ENCODE measurements at regions not wholly inside any gene's neighbourhood (a gene's known extent, or its start where the extent isn't known, plus 50 kb on each side); places are given as distances from the start of the nearest gene placed in this dataset.

DNA sequence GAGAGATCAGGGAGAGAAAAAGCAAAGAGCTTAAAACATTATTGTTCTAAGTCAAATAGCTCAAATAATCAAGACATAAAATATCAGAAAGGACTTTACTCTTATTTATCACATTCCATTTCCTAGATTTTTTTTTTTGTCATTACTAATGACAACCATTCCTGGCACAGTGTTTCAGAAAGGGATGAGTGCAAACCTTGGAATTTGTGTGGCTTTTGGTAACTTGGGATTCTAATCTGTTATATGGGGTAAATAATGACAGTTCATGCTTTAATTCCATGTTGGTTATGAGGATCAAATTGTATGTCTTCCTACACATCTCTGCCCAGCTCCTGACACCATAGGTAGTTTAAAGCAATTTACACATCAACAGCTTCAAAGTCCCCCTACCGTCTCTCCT is 358.4 kb upstream of the ADGRL4 start:
- no peak for TF ChIP-seq CTCF (IDR thresholded peaks at IDR 0.05)
- TF ChIP-seq POLR2A (IDR thresholded peaks at IDR 0.05): no peak
- Histone ChIP-seq H3K4me3 (no peak overlapping the region), H3K9me3 (no peaks in the 10 kb centered on the region), H3K4me1 (no peaks in the 10 kb centered on the region), H3K27me3 (no peaks in the 10 kb centered on the region), H3K36me3 (no peaks in the 10 kb centered on the region), H3K27ac (no peak overlapping the region)
- DNase-seq: no peak

GRCh38 chr1:79363430-79363829 is 356.9 kb upstream of the ADGRL4 start:
- Histone ChIP-seq H3K4me1 (no peaks in the 10 kb centered on the region), H3K36me3 (no peaks in the 10 kb centered on the region), H3K9me3 (no peaks in the 10 kb centered on the region), H3K27me3 (no peaks in the 10 kb centered on the region), H3K27ac (no peak overlapping the region), H3K4me3 (no peak overlapping the region)
- no peak for DNase-seq
- TF ChIP-seq CTCF (IDR thresholded peaks at IDR 0.05) (no peak), POLR2A (IDR thresholded peaks at IDR 0.05) (no peak)

DNA sequence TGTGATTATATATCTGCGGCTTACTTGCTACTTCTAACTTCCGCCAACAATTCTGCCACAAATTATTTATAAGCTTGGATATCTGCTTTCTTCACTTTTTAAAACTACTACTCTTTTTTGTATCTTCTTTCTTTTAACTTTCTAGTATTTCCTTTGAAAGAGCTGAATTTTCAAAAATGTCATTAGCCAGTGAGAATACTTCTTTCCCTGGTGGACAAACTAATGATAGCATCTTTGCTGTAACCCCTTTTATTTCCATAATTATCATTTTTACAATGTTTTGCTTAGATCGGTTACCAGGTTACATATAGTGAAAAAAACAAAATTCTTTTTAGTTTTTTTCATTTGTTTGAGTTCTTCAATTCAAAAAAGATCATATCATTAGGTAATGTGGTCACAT is 355.9 kb upstream of the ADGRL4 start:
- no peak for TF ChIP-seq POLR2A (IDR thresholded peaks at IDR 0.05)
- no peak for TF ChIP-seq CTCF (IDR thresholded peaks at IDR 0.05)
- H3K9me3 ChIP-seq: no peaks in the 10 kb centered on the region
- no peaks in the 10 kb centered on the region for H3K27me3 ChIP-seq
- H3K27ac ChIP-seq: no peak overlapping the region
- H3K4me1 ChIP-seq: no peaks in the 10 kb centered on the region
- H3K36me3 ChIP-seq: no peaks in the 10 kb centered on the region
- no peak for DNase-seq
- no peak overlapping the region for H3K4me3 ChIP-seq

DNA sequence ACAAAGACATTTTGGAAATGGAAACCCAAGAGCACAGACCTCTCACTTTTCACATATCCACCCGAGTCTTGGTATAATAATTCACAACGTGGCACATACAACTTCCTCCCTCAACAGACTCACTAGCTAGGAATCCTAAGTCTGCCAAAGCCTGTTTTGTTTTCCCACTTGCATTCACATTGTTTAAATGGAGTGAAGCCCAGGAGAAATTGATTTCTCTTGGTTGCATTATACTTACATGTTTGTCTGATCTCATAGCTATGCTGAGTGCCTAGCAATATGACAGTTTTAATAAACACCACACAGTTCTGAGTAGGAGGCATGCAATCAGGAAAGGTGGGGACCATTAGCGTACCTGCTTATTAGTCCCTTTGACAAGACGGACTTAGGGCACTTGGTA is 348.6 kb upstream of the ADGRL4 start:
- Histone ChIP-seq H3K9me3 (no peaks in the 10 kb centered on the region), H3K27ac (no peak overlapping the region), H3K36me3 (no peaks in the 10 kb centered on the region), H3K4me1 (no peaks in the 10 kb centered on the region), H3K4me3 (no peak overlapping the region), H3K27me3 (no peaks in the 10 kb centered on the region)
- no peak for DNase-seq
- TF ChIP-seq CTCF (IDR thresholded peaks at IDR 0.05) (no peak), POLR2A (IDR thresholded peaks at IDR 0.05) (no peak)

DNA sequence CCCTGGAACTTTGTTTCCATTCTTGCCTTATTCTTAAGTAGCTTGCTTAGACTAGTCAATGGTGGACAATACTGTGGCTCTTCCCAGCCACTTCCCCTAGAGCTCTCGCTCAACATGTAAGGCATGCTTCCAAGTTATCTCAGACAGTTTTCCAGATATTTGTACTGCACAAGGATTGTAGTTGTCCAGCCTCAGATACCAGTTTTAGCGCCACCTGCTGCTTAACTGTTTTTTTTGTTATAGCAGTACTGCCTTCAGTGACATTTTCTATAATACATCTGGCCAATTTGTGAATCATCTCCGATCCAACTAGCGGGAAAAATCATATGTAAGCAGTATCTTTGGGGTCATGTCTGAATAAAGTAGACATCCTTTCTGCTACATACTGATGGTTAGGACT is 346.7 kb upstream of the ADGRL4 start:
- H3K36me3 ChIP-seq: no peaks in the 10 kb centered on the region
- H3K27me3 ChIP-seq: no peaks in the 10 kb centered on the region
- DNase-seq: no peak
- H3K9me3 ChIP-seq: no peaks in the 10 kb centered on the region
- no peak overlapping the region for H3K4me3 ChIP-seq
- no peak for TF ChIP-seq POLR2A (IDR thresholded peaks at IDR 0.05)
- peak in 2 of 6 experiments; percentile 5 to 21 for TF ChIP-seq CTCF (IDR thresholded peaks at IDR 0.05)
- H3K4me1 ChIP-seq: no peaks in the 10 kb centered on the region
- H3K27ac ChIP-seq: no peak overlapping the region

- no peak for TF ChIP-seq CTCF (IDR thresholded peaks at IDR 0.05)
- TF ChIP-seq POLR2A (IDR thresholded peaks at IDR 0.05): no peak
- DNase-seq: no peak
Measured at GRCh38 chr1:79326875-79327274, 320.3 kb upstream of the ADGRL4 start.

More at GRCh38 chr1:79326875-79327274, 320.3 kb upstream of the ADGRL4 start:
- Histone ChIP-seq H3K27me3 (no peaks in the 10 kb centered on the region), H3K4me3 (no peak overlapping the region), H3K36me3 (no peaks in the 10 kb centered on the region), H3K27ac (no peak overlapping the region), H3K4me1 (no peaks in the 10 kb centered on the region), H3K9me3 (no peaks in the 10 kb centered on the region)
